Keratinocyte (primary cell): ENCODE measurements at regions not wholly inside any gene's neighbourhood (a gene's known extent, or its start where the extent isn't known, plus 50 kb on each side); places are given as distances from the start of the nearest gene placed in this dataset.
A peak's percentile ranks its signal among the peaks of the same experiment; 100 is the strongest.

ENCODE experiments used
- DNase-seq: peaks from one replicate; pipeline ENCODE4 v3.0.0-alpha.2; 2011; ENCODE audit warnings: low read depth, missing footprints, low spot score
- FAIRE-seq: peaks from 2 replicates; lab custom pipeline; 2011; peaks lifted over from hg19 to GRCh38; lab: Jason Lieb, UNC
- H2AFZ ChIP-seq: 2 replicates; pipeline ENCODE4 v1.6.0; 2012; ENCODE audit warnings: low read length, control low read depth, inconsistent platforms; ENCODE audit not compliant: control insufficient read depth
- H3K27ac ChIP-seq: 2 replicates; pipeline ENCODE4 v1.5.1; 2011; ENCODE audit warnings: low read length; ENCODE audit not compliant: control insufficient read depth, insufficient read depth
- H3K27me3 ChIP-seq: 3 replicates; pipeline ENCODE4 v1.6.0; 2011; ENCODE audit warnings: low read length; ENCODE audit not compliant: control insufficient read depth, insufficient read depth; ENCODE audit errors: extremely low read depth
- H3K36me3 ChIP-seq, 2 experiments: 2 replicates in 1 of 2; 3 replicates in 1 of 2; pipeline ENCODE4 v1.5.1; 2011; ENCODE audit warnings: low read length in 2 of 2, mild to moderate bottlenecking in 1 of 2; ENCODE audit not compliant: control insufficient read depth in 2 of 2, insufficient read depth in 2 of 2; ENCODE audit errors: extremely low read depth in 1 of 2
- H3K4me1 ChIP-seq: 3 replicates; pipeline ENCODE4 v1.5.1; 2011; ENCODE audit warnings: low read length; ENCODE audit not compliant: control insufficient read depth, insufficient read depth; ENCODE audit errors: extremely low read depth
- H3K4me2 ChIP-seq: 3 replicates; pipeline ENCODE4 v1.6.0; 2011; ENCODE audit warnings: low read depth, low read length; ENCODE audit not compliant: control insufficient read depth, insufficient read depth; ENCODE audit errors: extremely low read depth
- H3K4me3 ChIP-seq, 3 experiments: fragments of 200-600 bp in 1 of 3; sonication (generic) in 1 of 3; 2 replicates in 2 of 3; 3 replicates in 1 of 3; pipeline ENCODE4 v1.5.1; 2011 to 2016; ENCODE audit warnings: low read length in 3 of 3, mild to moderate bottlenecking in 3 of 3, control low read depth in 2 of 3, inconsistent platforms in 1 of 3, low read depth in 1 of 3, mixed read lengths in 1 of 3, mixed run types in 1 of 3, moderate library complexity in 1 of 3; ENCODE audit not compliant: control insufficient read depth in 2 of 3, insufficient read depth in 2 of 3; ENCODE audit errors: extremely low read depth in 1 of 3
- H3K79me2 ChIP-seq: 2 replicates; pipeline ENCODE4 v1.6.0; 2012; ENCODE audit warnings: low read length; ENCODE audit not compliant: control insufficient read depth, insufficient read depth
- H3K9ac ChIP-seq: 3 replicates; pipeline ENCODE4 v1.6.0; 2011; ENCODE audit warnings: low read length; ENCODE audit not compliant: control insufficient read depth, insufficient read depth; ENCODE audit errors: extremely low read depth
- H3K9me1 ChIP-seq: 3 replicates; pipeline ENCODE4 v1.6.0; 2011; ENCODE audit warnings: low read length; ENCODE audit not compliant: control insufficient read depth, insufficient read depth; ENCODE audit errors: extremely low read depth
- H3K9me3 ChIP-seq: 2 replicates; pipeline ENCODE4 v1.5.1; 2012; ENCODE audit warnings: low read depth, low read length; ENCODE audit not compliant: control insufficient read depth
- H4K20me1 ChIP-seq: 3 replicates; pipeline ENCODE4 v1.6.0; 2011; ENCODE audit warnings: low read length; ENCODE audit not compliant: control insufficient read depth, insufficient read depth; ENCODE audit errors: extremely low read depth
- EZH2 ChIP-seq: IDR thresholded peaks from one replicate; pipeline ENCODE4 v1.6.1; 2012; ENCODE audit warnings: inconsistent platforms, mild to moderate bottlenecking, low read length, moderate library complexity
- dilution Hi-C: fragments of 300-500 bp; cut with MboI; formaldehyde crosslinking; loops from one replicate; pipeline ENCODE4 v1.7.0; 2020; ENCODE audit warnings: low sequenced_read_pairs; ENCODE audit not compliant: extremely low pct_ligation_motif_present
- TF ChIP-seq, protein P1 (sequence below), 3 experiments: IDR thresholded peaks in 1 of 3; conservative IDR thresholded peaks in 1 of 3; optimal IDR thresholded peaks in 1 of 3; 2 replicates in 2 of 3; 3 replicates in 1 of 3; pipeline versions ENCODE3 to v1.5.1; 2011; ENCODE audit warnings: low read length in 3 of 3, mild to moderate bottlenecking in 3 of 3, moderate library complexity in 2 of 3, control low read depth in 1 of 3, inconsistent platforms in 1 of 3; ENCODE audit not compliant: insufficient read depth in 2 of 3; ENCODE audit errors: extremely low read depth in 1 of 3

DNA sequence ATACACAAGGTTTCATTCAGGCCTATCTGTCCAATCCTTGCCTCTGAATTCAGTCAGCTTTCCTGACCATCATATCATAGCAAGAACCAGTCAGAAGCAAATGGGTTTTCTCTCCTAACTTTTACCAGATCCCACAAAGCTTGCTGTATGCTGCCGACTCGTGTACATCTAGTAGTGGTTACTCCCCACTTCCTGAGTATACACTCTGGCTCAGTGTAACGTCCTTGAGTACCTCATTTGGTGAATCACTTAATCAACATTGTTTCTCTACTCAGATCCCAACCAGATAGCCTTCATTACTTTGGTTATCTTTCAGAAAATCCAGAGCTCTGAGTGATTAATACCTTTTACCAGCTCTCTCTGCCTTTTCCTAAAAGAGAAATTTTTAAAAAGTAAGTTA, 728.2 kb downstream of the GALC start:
- dilution Hi-C loops = no loop called here
- FAIRE-seq (peak; percentile 55), DNase-seq (no peak)
- no peaks in the 10 kb centered on the region for H3K9me3 ChIP-seq
- H2AFZ ChIP-seq = peak overlapping the region; percentile 29
- TF ChIP-seq EZH2 = no peak
- TF ChIP-seq, protein P1, sequence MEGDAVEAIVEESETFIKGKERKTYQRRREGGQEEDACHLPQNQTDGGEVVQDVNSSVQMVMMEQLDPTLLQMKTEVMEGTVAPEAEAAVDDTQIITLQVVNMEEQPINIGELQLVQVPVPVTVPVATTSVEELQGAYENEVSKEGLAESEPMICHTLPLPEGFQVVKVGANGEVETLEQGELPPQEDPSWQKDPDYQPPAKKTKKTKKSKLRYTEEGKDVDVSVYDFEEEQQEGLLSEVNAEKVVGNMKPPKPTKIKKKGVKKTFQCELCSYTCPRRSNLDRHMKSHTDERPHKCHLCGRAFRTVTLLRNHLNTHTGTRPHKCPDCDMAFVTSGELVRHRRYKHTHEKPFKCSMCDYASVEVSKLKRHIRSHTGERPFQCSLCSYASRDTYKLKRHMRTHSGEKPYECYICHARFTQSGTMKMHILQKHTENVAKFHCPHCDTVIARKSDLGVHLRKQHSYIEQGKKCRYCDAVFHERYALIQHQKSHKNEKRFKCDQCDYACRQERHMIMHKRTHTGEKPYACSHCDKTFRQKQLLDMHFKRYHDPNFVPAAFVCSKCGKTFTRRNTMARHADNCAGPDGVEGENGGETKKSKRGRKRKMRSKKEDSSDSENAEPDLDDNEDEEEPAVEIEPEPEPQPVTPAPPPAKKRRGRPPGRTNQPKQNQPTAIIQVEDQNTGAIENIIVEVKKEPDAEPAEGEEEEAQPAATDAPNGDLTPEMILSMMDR (optimal IDR thresholded peaks at IDR 0.05 in 1 of 3, IDR thresholded peaks at IDR 0.05 in 1 of 3, conservative IDR thresholded peaks at IDR 0.05 in 1 of 3; ENCODE audit: extremely low read depth in 1 of 3, insufficient read depth in 2 of 3, low read length in 3 of 3) = no peak
- H3K9ac ChIP-seq = no peak overlapping the region
- no peaks in the 10 kb centered on the region for H3K9me1 ChIP-seq
- H3K79me2 ChIP-seq = no peaks in the 10 kb centered on the region
- no peaks in the 10 kb centered on the region for H4K20me1 ChIP-seq
- peak overlapping the region; percentile 67 for H3K27ac ChIP-seq
- H3K4me3 ChIP-seq = no peak overlapping the region
- no peaks in the 10 kb centered on the region for H3K36me3 ChIP-seq
- H3K27me3 ChIP-seq = no peaks in the 10 kb centered on the region
- no peak overlapping the region for H3K4me2 ChIP-seq
- peaks cover 14% of the 10 kb centered on the region for H3K4me1 ChIP-seq

DNA sequence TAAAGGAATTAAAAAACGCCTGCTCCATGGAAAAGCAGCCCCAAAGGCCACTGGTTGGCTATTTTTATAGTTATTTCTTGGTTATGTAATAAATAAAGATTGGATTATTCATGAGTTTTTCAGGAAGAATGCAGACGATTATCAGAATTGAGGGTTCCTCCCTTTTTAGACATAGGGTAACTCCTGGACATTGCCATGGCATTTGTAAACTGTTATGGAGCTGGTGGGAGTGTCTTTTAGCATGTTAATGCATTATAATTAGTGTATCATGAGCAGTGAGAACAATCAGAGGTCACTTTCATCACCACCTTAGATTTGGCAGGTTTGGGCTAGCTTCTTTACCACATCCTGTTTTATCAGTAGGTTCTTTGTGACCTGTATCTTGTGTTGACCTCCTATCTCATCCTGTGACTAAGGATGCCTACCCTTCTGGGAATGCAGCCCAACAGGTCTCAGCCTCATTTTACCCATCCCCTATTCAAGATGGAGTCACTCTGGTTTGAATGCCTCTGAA, 728.7 kb downstream of the GALC start:
- H3K36me3 ChIP-seq = no peaks in the 10 kb centered on the region
- H3K9me3 ChIP-seq = no peaks in the 10 kb centered on the region
- H3K27ac ChIP-seq = peak overlapping the region; percentile 76
- dilution Hi-C loops = no loop called here
- H3K27me3 ChIP-seq = no peaks in the 10 kb centered on the region
- H3K4me3 ChIP-seq = peak overlapping the region in 1 of 3 experiments; percentile 35
- DNase-seq (peak; percentile 86), FAIRE-seq (peak; percentile 94)
- peak overlapping the region; percentile 33 for H3K9ac ChIP-seq
- peak overlapping the region; percentile 43 for H2AFZ ChIP-seq
- H3K79me2 ChIP-seq = no peaks in the 10 kb centered on the region
- peak overlapping the region; percentile 37 for H3K4me2 ChIP-seq
- H4K20me1 ChIP-seq = no peaks in the 10 kb centered on the region
- peaks cover 14% of the 10 kb centered on the region for H3K4me1 ChIP-seq
- no peaks in the 10 kb centered on the region for H3K9me1 ChIP-seq
- TF ChIP-seq, protein P1 (optimal IDR thresholded peaks at IDR 0.05 in 1 of 3, IDR thresholded peaks at IDR 0.05 in 1 of 3, conservative IDR thresholded peaks at IDR 0.05 in 1 of 3; ENCODE audit: extremely low read depth in 1 of 3, insufficient read depth in 2 of 3, low read length in 3 of 3) = no peak
- TF ChIP-seq EZH2 = no peak
